ENCODE measurements at regions not wholly inside any gene's neighbourhood (a gene's known extent, or its start where the extent isn't known, plus 50 kb on each side); places are given as distances from the start of the nearest gene placed in this dataset.

GRCh38 chr1:213387380-213388015 lies 336.5 kb downstream of the RPS6KC1 start:
- TF ChIP-seq CTCF (IDR thresholded peaks at IDR 0.05), result no peak
- no peak for TF ChIP-seq SIN3A (IDR thresholded peaks at IDR 0.05; ENCODE audit: borderline replicate concordance, insufficient read depth, low read depth, low read length)
- TF ChIP-seq POLR2AphosphoS5 (IDR thresholded peaks at IDR 0.05; ENCODE audit: low read depth, low read length), result no peak
- no peak for TF ChIP-seq REST (IDR thresholded peaks at IDR 0.05; ENCODE audit: insufficient read depth in 1 of 2, low read depth in 2 of 2, low read length in 1 of 2)

Measured in Panc1 (cell line).